ENCODE measurements at regions not wholly inside any gene's neighbourhood (a gene's known extent, or its start where the extent isn't known, plus 50 kb on each side); places are given as distances from the start of the nearest gene placed in this dataset.

DNA sequence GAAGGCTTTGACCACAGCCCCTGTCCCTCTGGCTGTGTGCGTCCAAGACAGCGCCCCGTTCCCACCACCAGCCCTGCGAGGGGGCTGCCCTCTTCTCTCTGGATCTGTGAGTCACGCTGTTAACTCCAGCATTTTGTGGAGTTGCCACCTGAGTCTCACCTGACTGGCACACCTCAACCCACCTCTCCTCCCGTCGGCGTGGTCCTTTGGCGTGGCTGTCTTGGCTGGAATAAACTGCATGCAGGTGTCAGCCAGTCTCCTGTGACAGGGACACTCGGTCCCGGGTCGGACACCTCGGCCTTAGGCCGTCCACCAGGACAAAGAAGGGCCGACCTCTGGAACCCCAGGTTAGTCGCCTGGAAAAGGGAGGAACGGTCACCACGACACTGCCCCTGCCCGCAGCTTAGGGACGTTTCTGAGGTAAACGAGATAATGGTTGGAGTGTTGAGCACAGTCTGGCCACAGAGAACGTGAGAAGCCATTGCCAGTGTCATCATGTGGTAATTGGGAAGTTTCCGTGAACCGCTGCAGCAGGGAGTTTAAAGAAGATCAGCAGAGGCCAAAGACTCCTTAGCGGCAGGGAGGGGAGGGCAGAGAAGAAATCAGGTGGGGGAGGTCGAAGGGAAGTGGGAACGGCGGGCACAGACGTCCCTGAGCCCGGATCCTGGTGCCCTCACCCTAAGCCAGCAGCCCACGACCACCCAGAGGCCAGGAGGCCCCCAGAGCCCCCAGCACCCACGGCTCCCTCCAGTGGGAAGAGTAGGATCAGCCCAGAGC lies 73.6 kb upstream of the FAM20C start:
- peaks cover 20 to 31% (median 24%) of the 10 kb centered on the region in 3 donors for H3K4me1 ChIP-seq (ENCODE audit: control insufficient read depth in 3 of 3, insufficient read depth in 3 of 3, low read length in 3 of 3)
- no peak overlapping the region for H3K9ac ChIP-seq (ENCODE audit: low read depth in 1 of 3, low read length in 3 of 3)
- peaks cover 0 to 2% (median 2%) of the 10 kb centered on the region in 3 donors for H3K27me3 ChIP-seq (ENCODE audit: control insufficient read depth in 3 of 3, insufficient read depth in 3 of 3, low read length in 3 of 3)
- no peaks in the 10 kb centered on the region for H3K9me3 ChIP-seq (ENCODE audit: control insufficient read depth in 3 of 3, low read length in 3 of 3)
- no peak overlapping the region for H3K4me3 ChIP-seq (ENCODE audit: low read length in 3 of 3)
- H3K36me3 ChIP-seq (ENCODE audit: control insufficient read depth in 3 of 3, insufficient read depth in 3 of 3, low read length in 3 of 3), result no peaks in the 10 kb centered on the region
- peak overlapping the region; percentile 64 for H3K27ac ChIP-seq (ENCODE audit: low read depth, low read length)

GRCh38 chr7:119392-120163 lies 72.8 kb upstream of the FAM20C start:
- no peak overlapping the region for H3K9ac ChIP-seq (ENCODE audit: low read depth in 1 of 3, low read length in 3 of 3)
- no peaks in the 10 kb centered on the region for H3K9me3 ChIP-seq (ENCODE audit: control insufficient read depth in 3 of 3, low read length in 3 of 3)
- H3K4me3 ChIP-seq (ENCODE audit: low read length in 3 of 3), result no peak overlapping the region
- H3K27me3 ChIP-seq (ENCODE audit: control insufficient read depth in 3 of 3, insufficient read depth in 3 of 3, low read length in 3 of 3), result peaks cover 0 to 2% (median 2%) of the 10 kb centered on the region in 3 donors
- peak overlapping the region; percentile 64 for H3K27ac ChIP-seq (ENCODE audit: low read depth, low read length)
- no peaks in the 10 kb centered on the region for H3K36me3 ChIP-seq (ENCODE audit: control insufficient read depth in 3 of 3, insufficient read depth in 3 of 3, low read length in 3 of 3)
- peaks cover 23 to 31% (median 26%) of the 10 kb centered on the region in 3 donors for H3K4me1 ChIP-seq (ENCODE audit: control insufficient read depth in 3 of 3, insufficient read depth in 3 of 3, low read length in 3 of 3)

- Histone ChIP-seq H3K4me1 (ENCODE audit: control insufficient read depth in 3 of 3, insufficient read depth in 3 of 3, low read length in 3 of 3) (peaks cover 28% of the 10 kb centered on the region in 3 donors), H3K27me3 (ENCODE audit: control insufficient read depth in 3 of 3, insufficient read depth in 3 of 3, low read length in 3 of 3) (peaks cover 0 to 2% (median 2%) of the 10 kb centered on the region in 3 donors), H3K4me3 (ENCODE audit: low read length in 3 of 3) (no peak overlapping the region), H3K27ac (ENCODE audit: low read depth, low read length) (peak overlapping the region; percentile 64), H3K36me3 (ENCODE audit: control insufficient read depth in 3 of 3, insufficient read depth in 3 of 3, low read length in 3 of 3) (no peaks in the 10 kb centered on the region), H3K9ac (ENCODE audit: low read depth in 1 of 3, low read length in 3 of 3) (no peak overlapping the region), H3K9me3 (ENCODE audit: control insufficient read depth in 3 of 3, low read length in 3 of 3) (no peaks in the 10 kb centered on the region)
Observed at GRCh38 chr7:120164-120991, 72.0 kb upstream of the FAM20C start.

DNA sequence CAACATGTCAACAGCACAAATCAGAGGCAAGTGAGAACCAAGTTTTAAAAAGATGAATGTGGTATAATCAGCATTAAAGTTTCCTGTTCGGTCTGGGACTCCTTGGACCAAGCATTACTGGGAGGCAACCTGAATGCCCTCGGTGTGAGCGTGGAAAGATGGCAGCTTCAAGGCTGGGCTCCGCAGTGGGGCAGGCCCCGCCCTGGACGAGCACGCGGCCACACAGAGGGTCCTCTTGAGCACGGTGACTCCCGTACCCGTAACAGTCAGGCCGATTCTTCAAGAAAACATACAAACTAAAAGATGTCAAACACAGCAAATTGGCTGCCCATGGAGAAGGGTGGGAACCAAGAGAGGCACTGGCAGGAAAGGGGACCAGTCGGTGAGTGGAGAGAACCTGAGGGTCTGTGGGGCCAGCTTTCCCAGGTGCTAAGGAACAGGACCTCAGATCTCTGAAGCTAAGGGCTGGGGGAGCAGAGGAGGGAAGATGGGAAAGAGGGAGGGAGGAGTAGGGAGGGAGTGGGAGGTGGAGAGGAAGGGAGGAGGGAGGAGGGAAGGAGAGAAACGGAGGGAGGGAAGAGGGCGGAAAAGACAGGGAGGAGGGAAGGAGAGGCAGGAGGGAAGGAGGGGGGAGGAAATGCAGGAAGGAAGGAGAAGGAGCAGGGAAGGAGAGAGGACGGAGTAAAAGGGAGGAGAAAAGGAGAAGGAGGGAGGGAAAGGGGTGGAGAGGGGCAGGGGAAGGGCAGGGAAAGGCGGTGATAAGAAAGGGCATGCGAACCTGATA lies 71.2 kb upstream of the FAM20C start:
- no peak overlapping the region for H3K9ac ChIP-seq (ENCODE audit: low read depth in 1 of 3, low read length in 3 of 3)
- no peak overlapping the region for H3K4me3 ChIP-seq (ENCODE audit: low read length in 3 of 3)
- no peaks in the 10 kb centered on the region for H3K36me3 ChIP-seq (ENCODE audit: control insufficient read depth in 3 of 3, insufficient read depth in 3 of 3, low read length in 3 of 3)
- H3K27me3 ChIP-seq (ENCODE audit: control insufficient read depth in 3 of 3, insufficient read depth in 3 of 3, low read length in 3 of 3), result peaks cover 0 to 2% (median 2%) of the 10 kb centered on the region in 3 donors
- H3K4me1 ChIP-seq (ENCODE audit: control insufficient read depth in 3 of 3, insufficient read depth in 3 of 3, low read length in 3 of 3), result peaks cover 20 to 21% (median 20%) of the 10 kb centered on the region in 3 donors
- H3K9me3 ChIP-seq (ENCODE audit: control insufficient read depth in 3 of 3, low read length in 3 of 3), result no peaks in the 10 kb centered on the region
- H3K27ac ChIP-seq (ENCODE audit: low read depth, low read length), result no peak overlapping the region

DNA sequence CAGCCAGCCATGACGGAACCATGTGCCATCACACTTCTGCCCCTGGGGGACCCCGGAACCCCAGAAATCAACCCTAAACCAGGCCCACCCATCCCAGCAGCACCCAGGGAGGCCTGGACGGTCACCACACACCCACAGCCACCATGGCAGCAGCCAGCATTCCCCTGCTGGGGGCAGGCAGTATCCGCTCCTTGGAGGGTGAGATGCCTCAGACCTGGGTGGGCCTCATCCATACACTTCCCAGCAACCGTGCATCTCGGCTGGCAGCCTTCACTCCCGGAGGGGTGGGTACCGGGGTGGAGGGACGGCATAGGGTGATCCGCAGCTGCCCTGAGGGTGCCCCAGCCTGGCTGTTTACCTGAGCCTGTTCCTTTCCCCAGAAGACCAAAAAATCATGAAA lies 69.1 kb upstream of the FAM20C start:
- H3K4me1 ChIP-seq (ENCODE audit: control insufficient read depth in 3 of 3, insufficient read depth in 3 of 3, low read length in 3 of 3), result peaks cover 15 to 21% (median 17%) of the 10 kb centered on the region in 3 donors
- no peak overlapping the region for H3K4me3 ChIP-seq (ENCODE audit: low read length in 3 of 3)
- H3K9me3 ChIP-seq (ENCODE audit: control insufficient read depth in 3 of 3, low read length in 3 of 3), result no peaks in the 10 kb centered on the region
- H3K27me3 ChIP-seq (ENCODE audit: control insufficient read depth in 3 of 3, insufficient read depth in 3 of 3, low read length in 3 of 3), result peaks cover 0 to 2% (median 2%) of the 10 kb centered on the region in 3 donors
- H3K9ac ChIP-seq (ENCODE audit: low read depth in 1 of 3, low read length in 3 of 3), result no peak overlapping the region
- H3K27ac ChIP-seq (ENCODE audit: low read depth, low read length), result no peak overlapping the region
- H3K36me3 ChIP-seq (ENCODE audit: control insufficient read depth in 3 of 3, insufficient read depth in 3 of 3, low read length in 3 of 3), result no peaks in the 10 kb centered on the region

- no peak overlapping the region for H3K4me3 ChIP-seq (ENCODE audit: low read length in 3 of 3)
- H3K27me3 ChIP-seq (ENCODE audit: control insufficient read depth in 3 of 3, insufficient read depth in 3 of 3, low read length in 3 of 3), result peaks cover 0 to 2% (median 2%) of the 10 kb centered on the region in 3 donors
- H3K27ac ChIP-seq (ENCODE audit: low read depth, low read length), result no peak overlapping the region
- H3K36me3 ChIP-seq (ENCODE audit: control insufficient read depth in 3 of 3, insufficient read depth in 3 of 3, low read length in 3 of 3), result no peaks in the 10 kb centered on the region
- peak overlapping the region in 1 of 3 donors; percentile 25 for H3K9ac ChIP-seq (ENCODE audit: low read depth in 1 of 3, low read length in 3 of 3)
- no peaks in the 10 kb centered on the region for H3K9me3 ChIP-seq (ENCODE audit: control insufficient read depth in 3 of 3, low read length in 3 of 3)
- peaks cover 12 to 19% (median 13%) of the 10 kb centered on the region in 3 donors for H3K4me1 ChIP-seq (ENCODE audit: control insufficient read depth in 3 of 3, insufficient read depth in 3 of 3, low read length in 3 of 3)
Observed at GRCh38 chr7:124130-124949, 68.0 kb upstream of the FAM20C start.

GRCh38 chr7:125061-125475 lies 67.3 kb upstream of the FAM20C start:
- Histone ChIP-seq H3K27ac (ENCODE audit: low read depth, low read length) (no peak overlapping the region), H3K9ac (ENCODE audit: low read depth in 1 of 3, low read length in 3 of 3) (no peak overlapping the region), H3K4me1 (ENCODE audit: control insufficient read depth in 3 of 3, insufficient read depth in 3 of 3, low read length in 3 of 3) (peaks cover 12 to 23% (median 13%) of the 10 kb centered on the region in 3 donors), H3K9me3 (ENCODE audit: control insufficient read depth in 3 of 3, low read length in 3 of 3) (no peaks in the 10 kb centered on the region), H3K4me3 (ENCODE audit: low read length in 3 of 3) (no peak overlapping the region), H3K36me3 (ENCODE audit: control insufficient read depth in 3 of 3, insufficient read depth in 3 of 3, low read length in 3 of 3) (no peaks in the 10 kb centered on the region), H3K27me3 (ENCODE audit: control insufficient read depth in 3 of 3, insufficient read depth in 3 of 3, low read length in 3 of 3) (peaks cover 0 to 4% (median 2%) of the 10 kb centered on the region in 3 donors)

- Histone ChIP-seq H3K27me3 (ENCODE audit: control insufficient read depth in 3 of 3, insufficient read depth in 3 of 3, low read length in 3 of 3) (peaks cover 0 to 6% (median 2%) of the 10 kb centered on the region in 3 donors), H3K4me3 (ENCODE audit: low read length in 3 of 3) (no peak overlapping the region), H3K36me3 (ENCODE audit: control insufficient read depth in 3 of 3, insufficient read depth in 3 of 3, low read length in 3 of 3) (no peaks in the 10 kb centered on the region), H3K4me1 (ENCODE audit: control insufficient read depth in 3 of 3, insufficient read depth in 3 of 3, low read length in 3 of 3) (peaks cover 13 to 22% (median 15%) of the 10 kb centered on the region in 3 donors), H3K27ac (ENCODE audit: low read depth, low read length) (no peak overlapping the region), H3K9ac (ENCODE audit: low read depth in 1 of 3, low read length in 3 of 3) (no peak overlapping the region), H3K9me3 (ENCODE audit: control insufficient read depth in 3 of 3, low read length in 3 of 3) (no peaks in the 10 kb centered on the region)
Observed at GRCh38 chr7:125661-126060, 66.7 kb upstream of the FAM20C start.

Data from skeletal muscle tissue (tissue), 3 donors.